BE2C (cell line): ENCODE measurements at regions not wholly inside any gene's neighbourhood (a gene's known extent, or its start where the extent isn't known, plus 50 kb on each side); places are given as distances from the start of the nearest gene placed in this dataset.

Experiments
- DNase-seq: peaks from one replicate; pipeline ENCODE4 v3.0.0-alpha.2; 2020
- H3K27me3 ChIP-seq: fragments of 250-450 bp; sonication (Bioruptor Pico); 2 replicates; pipeline ENCODE4 v1.5.1; 2020; ENCODE audit warnings: mild to moderate bottlenecking
- H3K36me3 ChIP-seq: fragments of 250-450 bp; sonication (Bioruptor Pico); 2 replicates; pipeline ENCODE4 v1.5.1; 2020; ENCODE audit warnings: mild to moderate bottlenecking
- H3K4me1 ChIP-seq: fragments of 250-450 bp; sonication (Bioruptor Pico); 2 replicates; pipeline ENCODE4 v1.5.1; 2020
- H3K4me3 ChIP-seq: 2 replicates; pipeline ENCODE4 v1.5.1; 2011; ENCODE audit warnings: low read depth, low read length
- H3K9me3 ChIP-seq: fragments of 250-450 bp; sonication (Bioruptor Pico); 2 replicates; pipeline ENCODE4 v1.5.1; 2020
- CTCF ChIP-seq: IDR thresholded peaks from 2 replicates; pipeline ENCODE4 v1.5.1; 2012; ENCODE audit warnings: mild to moderate bottlenecking, low read depth, low read length

- Histone ChIP-seq H3K27me3 (peaks cover 5% of the 10 kb centered on the region; the same call in 1 of the 2 replicates), H3K4me3 (no peak overlapping the region), H3K4me1 (no peaks in the 10 kb centered on the region), H3K36me3 (no peaks in the 10 kb centered on the region), H3K9me3 (no peaks in the 10 kb centered on the region)
- DNase-seq = no peak
- TF ChIP-seq CTCF = no peak
Observed at GRCh38 chr1:38203441-38203840, 156.8 kb upstream of the POU3F1 start.

- Histone ChIP-seq H3K27me3 (peaks cover 5% of the 10 kb centered on the region), H3K4me1 (peaks cover 5% of the 10 kb centered on the region; the same call in 1 of the 2 replicates), H3K9me3 (no peaks in the 10 kb centered on the region), H3K36me3 (no peaks in the 10 kb centered on the region), H3K4me3 (no peak overlapping the region)
- TF ChIP-seq CTCF = no peak
- DNase-seq = no peak
Observed at GRCh38 chr1:38201431-38201830, 154.8 kb upstream of the POU3F1 start.

GRCh38 chr1:38198621-38199020, 152.0 kb upstream of the POU3F1 start:
- Histone ChIP-seq H3K27me3 (peaks cover 13% of the 10 kb centered on the region), H3K36me3 (no peaks in the 10 kb centered on the region), H3K9me3 (no peaks in the 10 kb centered on the region), H3K4me3 (no peak overlapping the region), H3K4me1 (peaks cover 5% of the 10 kb centered on the region; the same call in 1 of the 2 replicates)
- no peak for DNase-seq
- no peak for TF ChIP-seq CTCF

- peaks cover 18% of the 10 kb centered on the region for H3K27me3 ChIP-seq
- TF ChIP-seq CTCF = no peak
- peaks cover 5% of the 10 kb centered on the region; the same call in 1 of the 2 replicates for H3K4me1 ChIP-seq
Observed at GRCh38 chr1:38198099-38198498, 151.5 kb upstream of the POU3F1 start.

GRCh38 chr1:38197312-38198061, 150.9 kb upstream of the POU3F1 start:
- Histone ChIP-seq H3K27me3 (peaks cover 18% of the 10 kb centered on the region), H3K4me3 (no peak overlapping the region), H3K9me3 (no peaks in the 10 kb centered on the region), H3K4me1 (peaks cover 5% of the 10 kb centered on the region; the same call in 1 of the 2 replicates), H3K36me3 (no peaks in the 10 kb centered on the region)
- DNase-seq = peak; percentile 70
- TF ChIP-seq CTCF = no peak

More at GRCh38 chr1:38198099-38198498, 151.5 kb upstream of the POU3F1 start:
- no peaks in the 10 kb centered on the region for H3K9me3 ChIP-seq
- no peaks in the 10 kb centered on the region for H3K36me3 ChIP-seq
- peak; percentile 14 for DNase-seq
- no peak overlapping the region for H3K4me3 ChIP-seq

- no peak for DNase-seq
- Histone ChIP-seq H3K4me1 (peaks cover 5% of the 10 kb centered on the region; the same call in 1 of the 2 replicates), H3K9me3 (no peaks in the 10 kb centered on the region), H3K36me3 (no peaks in the 10 kb centered on the region), H3K27me3 (peaks cover 36% of the 10 kb centered on the region), H3K4me3 (no peak overlapping the region)
- no peak for TF ChIP-seq CTCF
Observed at GRCh38 chr1:38194472-38194871, 147.9 kb upstream of the POU3F1 start.
